ENCODE measurements at regions not wholly inside any gene's neighbourhood (a gene's known extent, or its start where the extent isn't known, plus 50 kb on each side); places are given as distances from the start of the nearest gene placed in this dataset.
"Not testable (repeated sequence)": the region's sequence is repeated elsewhere in the genome, so short reads cannot be mapped to it uniquely, and the experiment has no call there.

GRCh38 chrY:7588176-7588575 is 676.6 kb upstream of the AMELY start:
- not testable (repeated sequence) for H3K4me3 ChIP-seq (ENCODE audit: low read depth, low read length); H3K79me2 ChIP-seq; H3K27ac ChIP-seq; H2AFZ ChIP-seq; H3K4me1 ChIP-seq; H3K27me3 ChIP-seq (ENCODE audit: control insufficient read depth, insufficient read depth, low read length); H3K36me3 ChIP-seq (ENCODE audit: control insufficient read depth, insufficient read depth, low read length); H3K4me2 ChIP-seq (ENCODE audit: low read length); H3K9me3 ChIP-seq (ENCODE audit: control insufficient read depth, low read length); H3K9ac ChIP-seq

DNA sequence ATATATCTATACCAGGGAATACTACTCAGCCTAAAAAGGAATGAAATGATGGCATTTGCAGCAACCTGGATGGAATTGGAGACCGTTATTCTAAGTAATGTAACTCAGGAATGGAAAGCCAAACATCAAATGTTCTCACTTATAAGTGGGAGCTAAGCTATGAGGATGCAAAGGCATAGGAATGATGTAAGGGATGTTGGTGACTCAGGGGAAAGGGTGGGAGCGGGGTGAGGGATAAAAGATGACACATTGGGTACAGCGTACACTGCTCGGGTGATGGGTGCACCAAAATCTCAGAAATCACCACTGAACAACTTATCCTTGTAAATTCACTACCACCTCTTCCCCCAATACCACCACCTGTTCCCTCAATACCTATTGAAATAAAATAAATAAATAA is 651.0 kb upstream of the AMELY start:
- Histone ChIP-seq H3K27me3 (ENCODE audit: control insufficient read depth, insufficient read depth, low read length) (no peaks in the 10 kb centered on the region), H3K27ac (no peak overlapping the region), H3K79me2 (no peaks in the 10 kb centered on the region), H3K4me2 (ENCODE audit: low read length) (no peak overlapping the region), H3K9me3 (ENCODE audit: control insufficient read depth, low read length) (no peaks in the 10 kb centered on the region), H2AFZ (no peak overlapping the region), H3K4me3 (ENCODE audit: low read depth, low read length) (no peak overlapping the region), H3K36me3 (ENCODE audit: control insufficient read depth, insufficient read depth, low read length) (no peaks in the 10 kb centered on the region), H3K4me1 (no peaks in the 10 kb centered on the region), H3K9ac (no peak overlapping the region)
- TF ChIP-seq CTCF (IDR thresholded peaks at IDR 0.05) = no peak

DNA sequence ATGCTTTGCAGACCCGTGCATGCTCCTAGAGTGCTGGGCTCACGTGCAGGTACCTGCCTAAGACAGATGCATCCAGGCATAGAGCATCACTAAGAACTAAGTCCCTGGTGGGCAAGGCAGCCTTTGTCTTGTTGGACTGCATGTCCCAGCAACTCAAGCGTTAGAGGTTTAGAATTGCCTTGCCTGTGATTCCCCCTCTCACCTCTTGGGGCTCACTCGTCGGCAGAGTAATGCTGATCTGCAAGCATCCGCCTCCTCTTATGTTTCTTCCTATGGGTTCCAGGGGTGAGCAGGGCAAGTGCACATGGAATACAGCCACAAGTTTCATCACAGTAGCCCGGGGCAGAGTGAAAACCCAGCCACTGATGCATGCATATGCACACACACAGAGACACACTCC is 646.1 kb upstream of the AMELY start:
- H3K27me3 ChIP-seq (ENCODE audit: control insufficient read depth, insufficient read depth, low read length) = no peaks in the 10 kb centered on the region
- no peaks in the 10 kb centered on the region for H3K4me1 ChIP-seq
- no peak overlapping the region for H2AFZ ChIP-seq
- no peaks in the 10 kb centered on the region for H3K9me3 ChIP-seq (ENCODE audit: control insufficient read depth, low read length)
- no peak overlapping the region for H3K4me3 ChIP-seq (ENCODE audit: low read depth, low read length)
- no peak overlapping the region for H3K4me2 ChIP-seq (ENCODE audit: low read length)
- H3K9ac ChIP-seq = no peak overlapping the region
- TF ChIP-seq CTCF (IDR thresholded peaks at IDR 0.05) = no peak
- no peak overlapping the region for H3K27ac ChIP-seq
- no peaks in the 10 kb centered on the region for H3K79me2 ChIP-seq
- H3K36me3 ChIP-seq (ENCODE audit: control insufficient read depth, insufficient read depth, low read length) = no peaks in the 10 kb centered on the region

GRCh38 chrY:7555006-7555405 is 643.5 kb upstream of the AMELY start:
- no peak overlapping the region for H2AFZ ChIP-seq

DNA sequence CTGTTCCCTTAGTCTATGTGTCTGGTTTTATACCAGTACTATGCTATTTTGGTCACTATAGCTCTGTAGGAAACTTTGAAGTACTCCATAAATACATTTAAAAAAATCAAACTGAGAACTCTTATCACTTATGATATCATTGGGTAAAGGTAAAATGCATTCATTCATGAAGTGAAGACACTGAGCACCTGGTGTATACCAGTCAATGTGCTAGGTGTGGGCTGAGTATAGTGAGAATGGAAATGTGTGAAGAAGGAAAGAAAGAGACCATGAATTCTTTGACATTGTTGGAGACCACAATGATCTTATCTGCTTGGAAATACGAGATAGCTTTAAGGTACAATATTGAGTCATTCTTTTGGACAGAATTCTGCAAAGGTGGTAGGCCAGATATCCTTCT is 633.5 kb upstream of the AMELY start:
- Histone ChIP-seq H2AFZ (no peak overlapping the region), H3K9ac (no peak overlapping the region), H3K79me2 (no peaks in the 10 kb centered on the region), H3K4me3 (ENCODE audit: low read depth, low read length) (no peak overlapping the region), H3K27ac (no peak overlapping the region), H3K9me3 (ENCODE audit: control insufficient read depth, low read length) (no peaks in the 10 kb centered on the region), H3K4me2 (ENCODE audit: low read length) (no peak overlapping the region), H3K4me1 (no peaks in the 10 kb centered on the region), H3K36me3 (ENCODE audit: control insufficient read depth, insufficient read depth, low read length) (no peaks in the 10 kb centered on the region), H3K27me3 (ENCODE audit: control insufficient read depth, insufficient read depth, low read length) (no peaks in the 10 kb centered on the region)
- TF ChIP-seq CTCF (IDR thresholded peaks at IDR 0.05) = no peak

More at GRCh38 chrY:7555006-7555405, 643.5 kb upstream of the AMELY start:
- no peaks in the 10 kb centered on the region for H3K9me3 ChIP-seq (ENCODE audit: control insufficient read depth, low read length)
- no peaks in the 10 kb centered on the region for H3K36me3 ChIP-seq (ENCODE audit: control insufficient read depth, insufficient read depth, low read length)
- no peak for TF ChIP-seq CTCF (IDR thresholded peaks at IDR 0.05)
- no peaks in the 10 kb centered on the region for H3K4me1 ChIP-seq
- H3K27ac ChIP-seq = no peak overlapping the region
- H3K4me2 ChIP-seq (ENCODE audit: low read length) = no peak overlapping the region
- H3K79me2 ChIP-seq = no peaks in the 10 kb centered on the region
- H3K27me3 ChIP-seq (ENCODE audit: control insufficient read depth, insufficient read depth, low read length) = no peaks in the 10 kb centered on the region
- H3K4me3 ChIP-seq (ENCODE audit: low read depth, low read length) = no peak overlapping the region
- no peak overlapping the region for H3K9ac ChIP-seq
